HepG2 (cell line): ENCODE measurements at regions not wholly inside any gene's neighbourhood (a gene's known extent, or its start where the extent isn't known, plus 50 kb on each side); places are given as distances from the start of the nearest gene placed in this dataset.

Experiments
- ELF3 ChIP-seq: IDR thresholded peaks from 2 replicates; pipeline ENCODE4 v1.6.1; 2016; ENCODE audit warnings: missing genetic modification reagents, missing compliant biosample characterization
- IRF1 ChIP-seq: sonication (generic); formaldehyde crosslinking; IDR thresholded peaks from 2 replicates; pipeline ENCODE4 v1.4.0; 2020; ENCODE audit warnings: low read depth, mild to moderate bottlenecking, missing genetic modification reagents
- KLF16 ChIP-seq, 2 experiments: sonication (generic) in 1 of 2; formaldehyde crosslinking in 1 of 2; IDR thresholded peaks; 2 replicates each; pipeline versions ENCODE4 v1.6.1 to v1.8.0; 2016 to 2023; ENCODE audit warnings: missing genetic modification reagents in 2 of 2, missing compliant biosample characterization in 1 of 2
- NAIF1 ChIP-seq: sonication (generic); formaldehyde crosslinking; IDR thresholded peaks from 2 replicates; pipeline ENCODE4 v1.5.0; 2020; ENCODE audit warnings: mild to moderate bottlenecking, missing genetic modification reagents, borderline replicate concordance
- NFKBIZ ChIP-seq: IDR thresholded peaks from 2 replicates; pipeline ENCODE4 v1.6.1; 2018; ENCODE audit warnings: missing genetic modification reagents, missing compliant biosample characterization
- TSC22D2 ChIP-seq: sonication (generic); formaldehyde crosslinking; IDR thresholded peaks from 2 replicates; pipeline ENCODE4 v1.5.1; 2020; ENCODE audit warnings: missing genetic modification reagents, mild to moderate bottlenecking, borderline replicate concordance
- ZNF362 ChIP-seq: sonication (generic); formaldehyde crosslinking; IDR thresholded peaks from 2 replicates; pipeline ENCODE4 v1.4.0; 2020; ENCODE audit warnings: missing genetic modification reagents, mild to moderate bottlenecking, borderline replicate concordance
- ZNF430 ChIP-seq: sonication (generic); formaldehyde crosslinking; IDR thresholded peaks from 2 replicates; pipeline ENCODE4 v1.9.0; 2021; ENCODE audit warnings: mild to moderate bottlenecking, missing genetic modification reagents
- TF ChIP-seq, protein P1 (sequence below): sonication (generic); formaldehyde crosslinking; IDR thresholded peaks from 2 replicates; pipeline ENCODE4 v1.4.0; 2020; ENCODE audit warnings: mild to moderate bottlenecking, missing genetic modification reagents, borderline replicate concordance
- TF ChIP-seq, protein P2 (sequence below): sonication (generic); formaldehyde crosslinking; IDR thresholded peaks from 2 replicates; pipeline ENCODE4 v1.8.0; 2022; ENCODE audit warnings: mild to moderate bottlenecking, missing genetic modification reagents, borderline replicate concordance

GRCh38 chr9:83167126-83167525 lies 104.2 kb upstream of the RASEF start (continued):
- TF ChIP-seq, protein P1, sequence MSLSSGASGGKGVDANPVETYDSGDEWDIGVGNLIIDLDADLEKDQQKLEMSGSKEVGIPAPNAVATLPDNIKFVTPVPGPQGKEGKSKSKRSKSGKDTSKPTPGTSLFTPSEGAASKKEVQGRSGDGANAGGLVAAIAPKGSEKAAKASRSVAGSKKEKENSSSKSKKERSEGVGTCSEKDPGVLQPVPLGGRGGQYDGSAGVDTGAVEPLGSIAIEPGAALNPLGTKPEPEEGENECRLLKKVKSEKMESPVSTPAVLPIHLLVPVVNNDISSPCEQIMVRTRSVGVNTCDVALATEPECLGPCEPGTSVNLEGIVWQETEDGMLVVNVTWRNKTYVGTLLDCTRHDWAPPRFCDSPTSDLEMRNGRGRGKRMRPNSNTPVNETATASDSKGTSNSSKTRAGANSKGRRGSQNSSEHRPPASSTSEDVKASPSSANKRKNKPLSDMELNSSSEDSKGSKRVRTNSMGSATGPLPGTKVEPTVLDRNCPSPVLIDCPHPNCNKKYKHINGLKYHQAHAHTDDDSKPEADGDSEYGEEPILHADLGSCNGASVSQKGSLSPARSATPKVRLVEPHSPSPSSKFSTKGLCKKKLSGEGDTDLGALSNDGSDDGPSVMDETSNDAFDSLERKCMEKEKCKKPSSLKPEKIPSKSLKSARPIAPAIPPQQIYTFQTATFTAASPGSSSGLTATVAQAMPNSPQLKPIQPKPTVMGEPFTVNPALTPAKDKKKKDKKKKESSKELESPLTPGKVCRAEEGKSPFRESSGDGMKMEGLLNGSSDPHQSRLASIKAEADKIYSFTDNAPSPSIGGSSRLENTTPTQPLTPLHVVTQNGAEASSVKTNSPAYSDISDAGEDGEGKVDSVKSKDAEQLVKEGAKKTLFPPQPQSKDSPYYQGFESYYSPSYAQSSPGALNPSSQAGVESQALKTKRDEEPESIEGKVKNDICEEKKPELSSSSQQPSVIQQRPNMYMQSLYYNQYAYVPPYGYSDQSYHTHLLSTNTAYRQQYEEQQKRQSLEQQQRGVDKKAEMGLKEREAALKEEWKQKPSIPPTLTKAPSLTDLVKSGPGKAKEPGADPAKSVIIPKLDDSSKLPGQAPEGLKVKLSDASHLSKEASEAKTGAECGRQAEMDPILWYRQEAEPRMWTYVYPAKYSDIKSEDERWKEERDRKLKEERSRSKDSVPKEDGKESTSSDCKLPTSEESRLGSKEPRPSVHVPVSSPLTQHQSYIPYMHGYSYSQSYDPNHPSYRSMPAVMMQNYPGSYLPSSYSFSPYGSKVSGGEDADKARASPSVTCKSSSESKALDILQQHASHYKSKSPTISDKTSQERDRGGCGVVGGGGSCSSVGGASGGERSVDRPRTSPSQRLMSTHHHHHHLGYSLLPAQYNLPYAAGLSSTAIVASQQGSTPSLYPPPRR, result no peak
- TF ChIP-seq, protein P2, sequence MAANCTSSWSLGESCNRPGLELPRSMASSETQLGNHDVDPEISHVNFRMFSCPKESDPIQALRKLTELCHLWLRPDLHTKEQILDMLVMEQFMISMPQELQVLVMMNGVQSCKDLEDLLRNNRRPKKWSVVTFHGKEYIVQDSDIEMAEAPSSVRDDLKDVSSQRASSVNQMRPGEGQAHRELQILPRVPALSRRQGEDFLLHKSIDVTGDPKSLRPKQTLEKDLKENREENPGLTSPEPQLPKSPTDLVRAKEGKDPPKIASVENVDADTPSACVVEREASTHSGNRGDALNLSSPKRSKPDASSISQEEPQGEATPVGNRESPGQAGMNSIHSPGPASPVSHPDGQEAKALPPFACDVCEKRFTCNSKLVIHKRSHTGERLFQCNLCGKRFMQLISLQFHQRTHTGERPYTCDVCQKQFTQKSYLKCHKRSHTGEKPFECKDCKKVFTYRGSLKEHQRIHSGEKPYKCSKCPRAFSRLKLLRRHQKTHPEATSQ (CRISPR knock-in tag), result no peak
- TF ChIP-seq IRF1 (CRISPR knock-in tag) (no peak), ZNF362 (CRISPR knock-in tag) (no peak), ELF3 (CRISPR knock-in tag) (no peak), KLF16 (CRISPR knock-in tag; IDR thresholded peaks at IDR 0.05) (no peak), NAIF1 (CRISPR knock-in tag) (no peak), ZNF430 (CRISPR knock-in tag) (no peak), TSC22D2 (no peak), NFKBIZ (CRISPR knock-in tag) (no peak)
